DOHH2 (cell line): ENCODE measurements at regions not wholly inside any gene's neighbourhood (a gene's known extent, or its start where the extent isn't known, plus 50 kb on each side); places are given as distances from the start of the nearest gene placed in this dataset.

Experiments used
- EZH2phosphoT487 ChIP-seq: fragments of 200-600 bp; sonication (generic); IDR thresholded peaks from 2 replicates; pipeline ENCODE4 v1.6.1; 2017; ENCODE audit warnings: borderline replicate concordance, mild to moderate bottlenecking, antibody characterized with exemption, low read length, moderate library complexity, mixed read lengths
- TF ChIP-seq, protein P1 (sequence below): fragments of 200-600 bp; sonication (generic); IDR thresholded peaks from one replicate; pipeline ENCODE4 v1.5.1; 2014; ENCODE audit warnings: antibody characterized with exemption, mild to moderate bottlenecking, low read depth, low read length; ENCODE audit not compliant: poor library complexity, severe bottlenecking

DNA sequence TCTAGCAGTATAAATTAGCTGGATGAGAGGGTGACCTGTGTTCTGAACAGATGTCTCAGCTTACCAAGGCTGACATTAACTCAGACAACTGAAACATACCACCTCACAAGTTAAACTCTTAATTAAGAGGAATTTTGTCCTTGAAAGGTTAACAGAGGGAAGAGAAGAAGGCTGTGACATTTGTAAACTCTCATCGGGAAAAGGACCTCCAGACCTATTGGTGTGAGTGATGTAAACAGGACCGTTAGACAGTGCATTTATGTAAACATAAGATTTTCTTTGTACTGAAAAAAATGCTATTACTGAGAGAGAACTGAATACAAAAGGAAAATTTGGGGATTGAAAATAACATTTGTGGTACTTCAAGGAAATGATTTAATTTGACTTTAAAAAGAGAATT is 308.4 kb upstream of the DIAPH2 start:
- TF ChIP-seq, protein P1, sequence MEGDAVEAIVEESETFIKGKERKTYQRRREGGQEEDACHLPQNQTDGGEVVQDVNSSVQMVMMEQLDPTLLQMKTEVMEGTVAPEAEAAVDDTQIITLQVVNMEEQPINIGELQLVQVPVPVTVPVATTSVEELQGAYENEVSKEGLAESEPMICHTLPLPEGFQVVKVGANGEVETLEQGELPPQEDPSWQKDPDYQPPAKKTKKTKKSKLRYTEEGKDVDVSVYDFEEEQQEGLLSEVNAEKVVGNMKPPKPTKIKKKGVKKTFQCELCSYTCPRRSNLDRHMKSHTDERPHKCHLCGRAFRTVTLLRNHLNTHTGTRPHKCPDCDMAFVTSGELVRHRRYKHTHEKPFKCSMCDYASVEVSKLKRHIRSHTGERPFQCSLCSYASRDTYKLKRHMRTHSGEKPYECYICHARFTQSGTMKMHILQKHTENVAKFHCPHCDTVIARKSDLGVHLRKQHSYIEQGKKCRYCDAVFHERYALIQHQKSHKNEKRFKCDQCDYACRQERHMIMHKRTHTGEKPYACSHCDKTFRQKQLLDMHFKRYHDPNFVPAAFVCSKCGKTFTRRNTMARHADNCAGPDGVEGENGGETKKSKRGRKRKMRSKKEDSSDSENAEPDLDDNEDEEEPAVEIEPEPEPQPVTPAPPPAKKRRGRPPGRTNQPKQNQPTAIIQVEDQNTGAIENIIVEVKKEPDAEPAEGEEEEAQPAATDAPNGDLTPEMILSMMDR: no peak
- no peak for TF ChIP-seq EZH2phosphoT487
